ENCODE measurements at regions not wholly inside any gene's neighbourhood (a gene's known extent, or its start where the extent isn't known, plus 50 kb on each side); places are given as distances from the start of the nearest gene placed in this dataset.

GRCh38 chr5:117681431-117682254, 1107.0 kb upstream of the SEMA6A start:
- intact Hi-C loops (cut with DNase I; ENCODE audit: low total_unique reads): no loop called here
- no peak for TF ChIP-seq POLR2AphosphoS5 (IDR thresholded peaks at IDR 0.05)

DNA sequence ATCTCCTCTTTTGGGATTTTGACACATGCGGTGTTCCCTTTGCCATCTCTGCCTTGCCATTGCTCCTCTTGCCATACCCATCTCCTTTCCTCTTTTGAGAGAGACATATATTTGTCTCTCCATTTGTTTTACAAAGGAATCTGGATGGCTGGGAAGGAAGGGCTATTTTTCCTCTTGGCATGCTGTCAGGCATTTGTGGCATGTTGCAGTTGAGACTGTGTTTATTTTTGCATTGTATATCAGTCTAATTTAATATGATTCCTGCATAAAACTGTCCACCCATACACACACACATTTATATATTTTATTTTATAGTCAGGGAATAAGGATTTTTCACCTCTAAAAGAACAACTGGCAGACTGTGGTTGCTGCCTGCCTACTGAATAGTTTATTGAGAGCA, 1105.8 kb upstream of the SEMA6A start:
- WGBS, 5 donors: 84 to 92% (median 89%) methylated on average over 1 of the region's 1 CpG
- H3K27me3 ChIP-seq: no peaks in the 10 kb centered on the region
- TF ChIP-seq POLR2AphosphoS5 (IDR thresholded peaks at IDR 0.05) (no peak), POLR2A (IDR thresholded peaks at IDR 0.05) (no peak), EP300 (IDR thresholded peaks at IDR 0.05) (no peak)
- TF ChIP-seq, protein P1, sequence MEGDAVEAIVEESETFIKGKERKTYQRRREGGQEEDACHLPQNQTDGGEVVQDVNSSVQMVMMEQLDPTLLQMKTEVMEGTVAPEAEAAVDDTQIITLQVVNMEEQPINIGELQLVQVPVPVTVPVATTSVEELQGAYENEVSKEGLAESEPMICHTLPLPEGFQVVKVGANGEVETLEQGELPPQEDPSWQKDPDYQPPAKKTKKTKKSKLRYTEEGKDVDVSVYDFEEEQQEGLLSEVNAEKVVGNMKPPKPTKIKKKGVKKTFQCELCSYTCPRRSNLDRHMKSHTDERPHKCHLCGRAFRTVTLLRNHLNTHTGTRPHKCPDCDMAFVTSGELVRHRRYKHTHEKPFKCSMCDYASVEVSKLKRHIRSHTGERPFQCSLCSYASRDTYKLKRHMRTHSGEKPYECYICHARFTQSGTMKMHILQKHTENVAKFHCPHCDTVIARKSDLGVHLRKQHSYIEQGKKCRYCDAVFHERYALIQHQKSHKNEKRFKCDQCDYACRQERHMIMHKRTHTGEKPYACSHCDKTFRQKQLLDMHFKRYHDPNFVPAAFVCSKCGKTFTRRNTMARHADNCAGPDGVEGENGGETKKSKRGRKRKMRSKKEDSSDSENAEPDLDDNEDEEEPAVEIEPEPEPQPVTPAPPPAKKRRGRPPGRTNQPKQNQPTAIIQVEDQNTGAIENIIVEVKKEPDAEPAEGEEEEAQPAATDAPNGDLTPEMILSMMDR (IDR thresholded peaks at IDR 0.05): no peak
- intact Hi-C loops (cut with DNase I; ENCODE audit: low total_unique reads): no loop called here
- no peaks in the 10 kb centered on the region for H3K9me3 ChIP-seq
- no peak overlapping the region for H3K4me3 ChIP-seq
- DNase-seq: peak in 1 of 2 donors; percentile 9
- no peak overlapping the region for H3K27ac ChIP-seq
- H3K36me3 ChIP-seq: no peaks in the 10 kb centered on the region
- no peaks in the 10 kb centered on the region for H3K4me1 ChIP-seq

More at GRCh38 chr5:117681431-117682254, 1107.0 kb upstream of the SEMA6A start:
- Histone ChIP-seq H3K9me3 (no peaks in the 10 kb centered on the region), H3K27ac (no peak overlapping the region), H3K4me3 (no peak overlapping the region), H3K36me3 (no peaks in the 10 kb centered on the region), H3K27me3 (no peaks in the 10 kb centered on the region), H3K4me1 (no peaks in the 10 kb centered on the region)
- DNase-seq: no peak
- WGBS, 5 donors: 82 to 88% (median 83%) methylated on average over 6 of the region's 6 CpGs

- TF ChIP-seq POLR2A (IDR thresholded peaks at IDR 0.05): no peak
- TF ChIP-seq, protein P1 (IDR thresholded peaks at IDR 0.05): no peak
- TF ChIP-seq EP300 (IDR thresholded peaks at IDR 0.05): no peak
- TF ChIP-seq POLR2AphosphoS5 (IDR thresholded peaks at IDR 0.05): no peak
- intact Hi-C loops (cut with DNase I; ENCODE audit: low total_unique reads): no loop called here
These were observed 1104.4 kb upstream of the SEMA6A start for GRCh38 chr5:117679046-117679445.

DNA sequence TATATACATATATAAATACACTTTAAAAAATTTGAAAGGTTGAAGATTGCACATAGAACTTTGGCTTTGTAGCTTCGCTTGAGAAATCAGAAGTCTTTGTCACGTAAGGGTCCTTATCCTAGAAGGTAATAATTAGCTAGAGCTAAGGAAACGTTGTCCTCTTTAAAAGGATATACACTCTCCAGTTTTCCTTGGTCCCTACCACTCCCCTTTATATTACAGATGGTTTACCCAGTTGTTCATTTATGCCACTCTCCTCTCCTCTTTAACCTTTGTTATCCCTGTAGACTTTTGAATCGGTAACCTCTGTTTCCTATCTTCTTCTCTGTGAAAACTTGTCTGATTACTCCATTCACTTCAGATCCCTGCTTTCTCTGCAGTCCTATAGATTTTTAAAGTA, 1101.0 kb upstream of the SEMA6A start:
- Histone ChIP-seq H3K27ac (no peak overlapping the region), H3K36me3 (no peaks in the 10 kb centered on the region), H3K4me3 (no peak overlapping the region), H3K27me3 (no peaks in the 10 kb centered on the region), H3K4me1 (no peaks in the 10 kb centered on the region), H3K9me3 (no peaks in the 10 kb centered on the region)
- TF ChIP-seq, protein P1 (IDR thresholded peaks at IDR 0.05): no peak
- TF ChIP-seq POLR2AphosphoS5 (IDR thresholded peaks at IDR 0.05) (no peak), POLR2A (IDR thresholded peaks at IDR 0.05) (no peak), EP300 (IDR thresholded peaks at IDR 0.05) (no peak)
- DNase-seq: no peak
- intact Hi-C loops (cut with DNase I; ENCODE audit: low total_unique reads): no loop called here
- 44 to 73% (median 61%) methylated on average over 4 of the region's 4 CpGs for WGBS, 5 donors

More at GRCh38 chr5:117679046-117679445, 1104.4 kb upstream of the SEMA6A start:
- H3K36me3 ChIP-seq: no peaks in the 10 kb centered on the region
- H3K27ac ChIP-seq: no peak overlapping the region
- no peak for DNase-seq
- no peak overlapping the region for H3K4me3 ChIP-seq
- no peaks in the 10 kb centered on the region for H3K9me3 ChIP-seq
- 83 to 92% (median 84%) methylated on average over 4 of the region's 4 CpGs for WGBS, 5 donors
- no peaks in the 10 kb centered on the region for H3K27me3 ChIP-seq
- H3K4me1 ChIP-seq: no peaks in the 10 kb centered on the region

DNA sequence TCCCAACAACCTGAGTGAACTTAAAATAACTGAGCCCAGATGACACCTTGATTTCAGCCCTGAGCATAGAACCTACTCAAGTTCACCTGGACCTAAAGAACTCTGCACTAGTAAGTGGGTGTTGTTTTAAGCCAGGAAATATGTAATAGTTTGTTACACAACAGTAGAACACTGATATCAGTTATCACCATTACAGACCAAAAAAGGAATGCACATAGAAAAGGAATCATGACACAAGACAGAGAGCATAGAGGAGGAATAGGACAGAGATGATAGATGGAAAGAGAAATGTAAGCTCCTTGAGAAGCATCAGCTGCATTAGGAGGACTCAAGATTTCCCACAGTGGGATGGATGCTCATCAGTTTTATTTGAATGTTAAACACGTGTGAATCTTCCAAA, 1096.9 kb upstream of the SEMA6A start:
- 72 to 79% (median 75%) methylated on average over 1 of the region's 1 CpG for WGBS, 5 donors
- DNase-seq: no peak
- TF ChIP-seq POLR2A (IDR thresholded peaks at IDR 0.05) (no peak), EP300 (IDR thresholded peaks at IDR 0.05) (no peak), POLR2AphosphoS5 (IDR thresholded peaks at IDR 0.05) (no peak)
- TF ChIP-seq, protein P1 (IDR thresholded peaks at IDR 0.05): no peak
- Histone ChIP-seq H3K9me3 (no peaks in the 10 kb centered on the region), H3K4me3 (no peak overlapping the region), H3K27me3 (no peaks in the 10 kb centered on the region), H3K27ac (no peak overlapping the region), H3K36me3 (no peaks in the 10 kb centered on the region), H3K4me1 (no peaks in the 10 kb centered on the region)
- intact Hi-C loops (cut with DNase I; ENCODE audit: low total_unique reads): no loop called here
